Spleen (tissue), 7 donors: ENCODE measurements at regions not wholly inside any gene's neighbourhood (a gene's known extent, or its start where the extent isn't known, plus 50 kb on each side); places are given as distances from the start of the nearest gene placed in this dataset.

Source experiments
- POLR2A ChIP-seq, 3 donors: fragments of 450-650 bp; IDR thresholded peaks; one replicate each; pipeline ENCODE4 v1.5.1; 2017; ENCODE audit warnings: antibody characterized with exemption in 3 of 3, mild to moderate bottlenecking in 1 of 3
- TF ChIP-seq, protein P1 (sequence below), 11 experiments: fragments of 200-600 bp in 7 of 11; fragments of 450-650 bp in 4 of 11; sonication (generic) in 4 of 11; IDR thresholded peaks in 8 of 11; conservative IDR thresholded peaks in 3 of 11; 1 replicate in 7 of 11; 2 replicates in 4 of 11; pipeline versions ENCODE4 v1.4.0 to v1.8.0; 2016 to 2021; ENCODE audit warnings: antibody characterized with exemption in 11 of 11, inconsistent platforms in 4 of 11, mild to moderate bottlenecking in 1 of 11
- donor health status: DM: no; HTN: no; CAD: no; lungs with moderate emphysema.
- donor health status: DM: no; HTN: no; CAD: no.
- donor health status: DM: no; HTN: no; CAD: no.

GRCh38 chr2:22397847-22398246 is 987.1 kb upstream of the KLHL29 start:
- TF ChIP-seq POLR2A (IDR thresholded peaks at IDR 0.05), result no peak
- TF ChIP-seq, protein P1, sequence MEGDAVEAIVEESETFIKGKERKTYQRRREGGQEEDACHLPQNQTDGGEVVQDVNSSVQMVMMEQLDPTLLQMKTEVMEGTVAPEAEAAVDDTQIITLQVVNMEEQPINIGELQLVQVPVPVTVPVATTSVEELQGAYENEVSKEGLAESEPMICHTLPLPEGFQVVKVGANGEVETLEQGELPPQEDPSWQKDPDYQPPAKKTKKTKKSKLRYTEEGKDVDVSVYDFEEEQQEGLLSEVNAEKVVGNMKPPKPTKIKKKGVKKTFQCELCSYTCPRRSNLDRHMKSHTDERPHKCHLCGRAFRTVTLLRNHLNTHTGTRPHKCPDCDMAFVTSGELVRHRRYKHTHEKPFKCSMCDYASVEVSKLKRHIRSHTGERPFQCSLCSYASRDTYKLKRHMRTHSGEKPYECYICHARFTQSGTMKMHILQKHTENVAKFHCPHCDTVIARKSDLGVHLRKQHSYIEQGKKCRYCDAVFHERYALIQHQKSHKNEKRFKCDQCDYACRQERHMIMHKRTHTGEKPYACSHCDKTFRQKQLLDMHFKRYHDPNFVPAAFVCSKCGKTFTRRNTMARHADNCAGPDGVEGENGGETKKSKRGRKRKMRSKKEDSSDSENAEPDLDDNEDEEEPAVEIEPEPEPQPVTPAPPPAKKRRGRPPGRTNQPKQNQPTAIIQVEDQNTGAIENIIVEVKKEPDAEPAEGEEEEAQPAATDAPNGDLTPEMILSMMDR (IDR thresholded peaks at IDR 0.05 in 8 of 11, conservative IDR thresholded peaks at IDR 0.05 in 3 of 11), result no peak
